Activated CD4-positive, alpha-beta T cell treated with anti-CD3 and anti-CD28 coated beads, Interleukin-2, Interleukin-6, amounts not matched to agents 100 ng/mL and 50 ng/mL, durations not matched to agents 16 hours and 8 hours (primary cell): ENCODE measurements at regions not wholly inside any gene's neighbourhood (a gene's known extent, or its start where the extent isn't known, plus 50 kb on each side); places are given as distances from the start of the nearest gene placed in this dataset.

Experiments used
- DNase-seq: peaks from one replicate; pipeline ENCODE4 v3.0.0-alpha.2; 2020

DNA sequence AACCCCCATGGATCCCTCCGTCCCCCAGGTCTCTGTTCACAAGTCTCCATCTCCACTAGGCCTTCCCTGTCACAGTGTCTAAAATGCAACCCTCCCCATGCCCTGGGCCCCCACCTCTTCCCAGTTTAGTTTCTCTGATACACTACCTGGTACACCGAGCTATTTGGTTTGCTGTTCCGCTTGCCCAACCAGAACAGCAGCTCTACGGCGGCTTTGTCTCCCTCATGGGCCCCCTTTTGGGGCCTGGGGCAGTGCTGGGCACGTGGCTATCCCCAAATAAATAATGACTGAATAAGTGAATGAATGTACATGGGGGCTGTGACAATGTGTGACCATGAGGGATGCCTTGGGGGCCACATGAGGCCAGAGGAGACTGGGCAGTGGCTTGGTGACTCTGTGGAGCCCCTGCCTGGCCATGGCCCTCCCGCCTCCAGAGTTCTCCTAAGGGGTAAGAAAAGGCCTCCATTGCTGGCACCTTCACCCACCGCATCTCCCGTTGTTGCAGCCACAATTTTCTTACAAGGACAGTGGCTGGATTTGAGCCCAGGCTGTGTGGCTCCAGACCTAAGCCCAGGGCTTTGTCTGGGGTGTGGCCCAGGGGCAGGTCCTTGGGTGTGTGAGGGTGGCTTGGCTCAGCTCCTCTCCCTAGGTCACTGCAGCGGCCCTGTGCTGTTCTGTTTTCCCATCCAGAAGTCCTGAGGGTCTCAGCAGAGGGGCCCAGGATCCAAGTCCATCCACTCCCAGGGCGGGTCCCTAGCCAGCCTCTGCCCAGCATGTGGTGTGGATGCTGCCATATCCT is 408.5 kb upstream of the SULF2 start:
- DNase-seq = no peak

DNA sequence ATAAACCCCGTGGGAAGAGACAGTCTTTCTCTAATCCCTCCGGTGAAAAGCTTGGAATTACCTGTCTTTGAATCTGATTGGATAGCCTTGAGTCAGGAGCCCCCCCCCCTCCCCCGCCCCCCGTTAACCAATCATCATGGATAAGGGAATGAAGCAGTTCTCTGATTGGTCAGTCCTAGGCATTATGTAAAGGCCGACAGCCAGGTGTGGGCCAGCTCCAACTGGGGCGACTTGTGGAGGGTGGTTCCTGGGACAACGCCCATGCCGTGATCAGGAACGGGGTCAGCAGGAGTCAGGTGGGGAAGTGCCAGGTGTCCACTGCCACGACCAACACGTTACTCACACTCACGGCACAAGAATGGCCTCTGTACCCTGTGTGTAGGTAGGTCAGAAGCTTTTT is 406.8 kb upstream of the SULF2 start:
- no peak for DNase-seq

DNA sequence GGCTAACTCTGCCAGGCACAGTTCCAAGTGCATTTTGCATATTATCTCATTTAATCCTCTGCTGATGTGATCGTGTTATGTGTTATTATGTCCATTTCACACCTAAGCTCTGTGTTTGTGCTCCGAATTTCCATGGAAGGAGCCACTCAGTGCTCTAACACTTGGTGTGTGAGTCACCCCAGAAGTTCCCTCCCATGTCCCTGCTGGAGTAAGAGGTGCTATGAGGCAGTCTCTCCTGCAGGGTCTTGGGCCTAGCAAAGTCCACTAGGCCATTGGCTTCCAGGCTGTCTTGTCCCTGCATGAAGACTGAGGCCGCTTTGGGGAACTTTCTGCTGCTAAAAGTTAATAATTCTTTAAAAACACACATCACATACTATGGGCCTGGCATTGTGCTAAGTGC is 405.9 kb upstream of the SULF2 start:
- DNase-seq = no peak

DNA sequence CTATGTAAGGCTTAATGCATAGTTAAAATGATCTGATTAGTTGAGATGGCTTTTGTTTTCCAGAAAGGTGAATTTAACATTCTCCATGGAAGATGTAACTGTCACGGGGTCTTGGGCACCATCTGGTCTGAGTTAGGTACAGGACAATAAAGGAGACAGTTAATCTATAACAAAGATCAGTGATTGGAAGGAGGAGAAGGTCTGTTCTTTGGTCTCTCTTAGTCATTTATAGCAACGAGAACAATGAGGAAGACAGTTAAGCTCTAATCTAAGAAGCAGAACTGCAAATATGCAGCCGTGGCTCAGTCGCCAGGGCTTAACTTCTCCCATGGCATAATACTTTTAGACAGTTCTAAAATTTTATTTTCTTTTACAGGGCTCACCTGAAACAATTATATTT is 405.5 kb upstream of the SULF2 start:
- no peak for DNase-seq

DNA sequence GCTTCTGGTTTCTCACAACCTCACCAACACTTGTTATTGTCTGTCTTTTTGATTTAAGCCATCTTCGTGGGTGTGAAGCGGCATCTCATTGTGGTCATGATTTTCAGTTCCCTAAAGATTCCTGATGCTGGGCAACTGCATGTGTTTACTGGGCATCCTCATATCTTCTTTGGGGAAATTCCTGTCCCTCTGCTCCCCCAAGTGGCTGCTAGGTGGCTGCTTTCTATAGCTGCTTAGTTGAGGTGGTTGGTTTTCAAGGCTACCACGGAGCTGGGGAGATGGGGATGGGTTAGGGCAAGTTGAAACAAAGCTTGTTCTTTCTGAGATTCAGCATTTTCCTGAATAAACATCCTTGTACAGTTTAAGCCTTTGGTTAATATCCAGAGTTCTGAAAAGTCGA is 403.9 kb upstream of the SULF2 start:
- no peak for DNase-seq

DNA sequence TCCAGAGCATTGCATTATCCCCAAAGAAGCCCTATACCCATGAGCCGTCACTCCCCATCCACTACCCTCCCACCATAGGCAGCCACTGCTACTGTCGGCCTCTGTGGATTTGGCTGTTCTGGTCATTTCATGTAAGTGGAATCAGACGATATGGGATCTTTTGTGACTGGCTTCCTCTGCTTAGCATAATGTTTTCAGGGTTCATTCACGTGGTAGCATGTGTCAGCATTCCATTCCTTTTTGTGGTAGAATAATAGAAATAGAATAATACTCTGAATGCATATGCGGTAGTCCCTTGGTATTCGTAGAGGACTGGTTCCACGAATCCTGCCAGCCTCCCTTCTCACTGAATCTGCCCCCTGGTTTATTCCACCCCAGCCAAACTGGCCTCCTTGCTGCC is 402.6 kb upstream of the SULF2 start:
- DNase-seq = no peak

DNA sequence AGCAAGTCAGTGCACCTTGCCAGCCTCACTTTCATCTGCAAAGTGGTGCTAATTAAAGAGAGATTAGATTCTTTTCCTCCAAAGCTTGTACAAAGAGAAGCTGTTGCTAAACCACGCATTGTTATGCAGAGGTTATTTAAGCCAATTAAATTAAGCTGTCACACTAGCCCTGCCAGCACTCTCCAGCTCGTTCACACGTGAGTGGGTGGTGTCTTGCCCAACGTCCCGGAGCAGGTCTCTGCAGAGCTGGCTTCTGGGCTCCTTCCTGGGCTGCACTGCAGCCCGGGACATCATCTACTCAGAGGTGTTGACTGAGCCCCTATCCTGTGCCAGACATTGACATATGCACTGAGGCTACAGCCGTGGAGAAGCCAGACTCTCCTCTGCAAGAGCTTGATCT is 401.6 kb upstream of the SULF2 start:
- no peak for DNase-seq

DNA sequence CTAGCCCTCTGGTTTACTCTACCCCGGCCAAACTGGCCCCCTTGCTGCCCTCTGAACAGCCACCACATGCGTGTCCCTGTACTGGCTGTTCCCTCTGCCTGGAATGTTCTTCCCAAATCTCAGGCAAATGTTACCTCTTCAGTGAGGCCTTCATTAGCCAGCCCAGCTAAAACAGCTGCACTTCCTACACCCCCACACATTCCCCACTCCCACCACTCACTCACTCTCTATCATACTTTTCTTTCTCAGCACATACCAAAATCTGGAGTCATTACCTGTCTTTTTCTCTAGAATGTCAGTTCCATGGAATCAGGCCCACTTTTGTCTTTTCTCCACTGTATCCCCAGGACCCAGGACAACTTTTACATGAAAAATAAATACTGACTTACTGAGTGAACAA is 401.2 kb upstream of the SULF2 start:
- DNase-seq = no peak

DNA sequence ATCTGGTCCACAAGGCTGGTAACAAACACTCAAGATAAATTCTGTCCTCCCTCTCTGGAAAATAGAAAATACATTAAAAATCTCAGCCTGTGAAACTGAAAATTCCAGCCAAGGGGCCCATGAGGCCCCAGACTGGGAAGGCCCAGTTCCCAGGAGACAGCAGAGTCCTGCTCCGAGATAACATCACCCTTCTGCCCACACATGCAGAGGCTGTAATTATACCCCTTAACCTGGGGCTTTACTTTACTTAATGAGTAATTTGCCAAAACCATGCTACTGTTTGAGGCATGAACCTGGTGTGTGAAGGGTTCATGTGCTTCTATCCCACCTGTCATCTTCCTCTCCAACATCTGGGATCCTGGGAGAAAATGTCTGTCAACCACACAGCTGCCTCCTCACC is 398.9 kb upstream of the SULF2 start:
- no peak for DNase-seq

DNA sequence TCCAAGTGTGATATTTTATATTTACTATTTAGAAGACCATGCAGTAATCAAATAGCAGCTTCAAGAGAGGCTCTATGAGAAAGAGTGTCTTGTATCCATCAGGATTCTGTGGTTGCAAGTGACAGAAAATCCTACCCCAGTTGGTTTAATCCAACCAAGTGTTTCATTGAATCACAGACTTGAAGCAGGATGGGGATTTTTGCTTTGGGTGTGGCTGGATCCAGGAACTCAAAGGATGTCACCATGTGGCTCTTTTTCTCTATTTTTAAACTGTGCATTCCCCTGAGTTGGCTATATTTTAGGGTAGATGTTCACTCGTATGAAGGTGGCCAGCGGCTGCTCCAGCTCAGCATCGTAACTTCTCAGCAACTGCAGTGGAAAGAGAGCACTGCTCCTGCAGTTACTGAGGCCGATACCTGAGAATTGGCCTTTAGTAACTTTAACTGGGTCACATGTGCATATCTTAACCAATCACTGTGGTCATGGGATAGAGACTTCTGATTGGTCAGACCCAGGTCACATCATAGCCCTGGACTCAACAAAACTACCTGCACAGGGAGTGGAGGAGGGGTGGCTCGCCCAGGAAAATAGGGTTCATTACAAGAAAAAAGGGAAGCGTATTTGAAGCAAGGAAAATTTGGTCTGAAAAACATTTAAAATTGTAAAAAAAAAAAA is 396.1 kb upstream of the SULF2 start:
- DNase-seq = no peak

DNA sequence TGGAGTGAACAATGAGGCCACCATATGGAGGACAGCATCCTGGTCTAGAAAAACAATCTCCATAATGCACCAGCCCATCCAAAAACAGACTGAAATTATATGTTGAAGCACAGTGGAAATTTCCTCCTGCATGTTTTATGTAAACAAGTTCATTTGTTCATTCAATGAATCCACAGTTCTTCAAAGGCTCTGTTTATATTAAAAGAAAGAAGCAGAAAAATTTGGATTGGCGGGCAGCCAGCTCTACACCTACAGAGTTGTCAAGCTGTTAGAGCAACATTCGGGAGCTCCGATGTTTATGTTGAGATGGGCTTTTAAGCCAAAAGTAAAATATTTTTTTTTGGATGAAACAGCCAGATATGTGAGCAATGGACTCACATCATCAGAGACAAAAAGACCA is 395.3 kb upstream of the SULF2 start:
- no peak for DNase-seq

DNA sequence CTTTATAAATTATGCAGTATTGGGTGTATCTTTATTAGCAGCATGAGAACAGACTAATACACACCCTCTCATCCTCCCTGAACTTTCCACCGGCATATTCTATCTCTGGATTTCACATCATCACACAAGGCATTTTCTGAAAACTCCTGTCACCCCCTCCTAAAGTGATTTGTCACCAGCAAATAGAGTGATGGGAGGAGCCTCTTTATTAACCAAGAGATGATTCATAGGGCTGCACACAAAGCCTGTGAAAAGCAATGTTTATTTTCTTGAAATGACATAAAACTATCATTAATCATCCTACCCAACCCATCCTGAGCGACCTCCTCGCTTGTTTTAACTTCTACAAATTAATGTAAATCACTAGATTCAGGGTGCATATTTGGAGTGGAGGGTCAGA is 394.7 kb upstream of the SULF2 start:
- no peak for DNase-seq

DNA sequence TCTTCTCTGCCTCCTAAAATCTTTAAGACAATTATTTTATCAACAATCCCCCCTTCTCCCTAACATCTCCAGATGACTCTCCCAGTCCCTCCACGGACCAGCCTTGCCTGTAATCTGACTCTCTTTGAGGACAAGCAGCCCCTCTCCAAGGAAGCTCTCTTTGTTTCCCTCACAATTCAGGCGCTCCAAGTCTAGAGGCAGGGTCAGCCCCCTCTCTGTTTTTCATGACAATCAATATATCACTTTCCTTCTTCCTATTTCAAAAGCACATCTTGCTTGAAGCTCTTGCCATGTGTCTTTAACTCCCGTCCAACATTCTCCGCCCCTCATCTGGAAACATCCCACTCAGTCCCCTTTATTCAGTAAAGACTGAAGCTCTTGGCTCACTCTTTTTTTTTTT is 393.4 kb upstream of the SULF2 start:
- no peak for DNase-seq

DNA sequence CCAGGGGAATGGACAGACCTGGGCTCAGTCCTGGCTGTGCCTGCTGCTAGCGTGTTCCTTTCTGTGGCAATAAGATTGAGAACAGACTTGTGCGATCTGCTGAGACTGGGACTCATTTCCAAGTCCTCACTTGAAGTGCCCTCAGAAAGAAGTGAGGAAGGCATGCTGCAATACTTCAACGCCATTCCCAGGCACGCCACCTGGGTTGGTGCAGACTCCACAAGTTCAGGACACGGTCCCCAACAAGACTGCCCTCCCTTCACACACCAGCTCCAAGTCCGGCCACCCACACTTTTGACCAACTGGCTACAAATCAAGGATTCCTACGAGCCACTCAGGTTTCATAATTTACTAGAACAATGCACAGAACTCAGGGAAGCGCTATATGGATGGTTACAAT is 391.8 kb upstream of the SULF2 start:
- DNase-seq = no peak

DNA sequence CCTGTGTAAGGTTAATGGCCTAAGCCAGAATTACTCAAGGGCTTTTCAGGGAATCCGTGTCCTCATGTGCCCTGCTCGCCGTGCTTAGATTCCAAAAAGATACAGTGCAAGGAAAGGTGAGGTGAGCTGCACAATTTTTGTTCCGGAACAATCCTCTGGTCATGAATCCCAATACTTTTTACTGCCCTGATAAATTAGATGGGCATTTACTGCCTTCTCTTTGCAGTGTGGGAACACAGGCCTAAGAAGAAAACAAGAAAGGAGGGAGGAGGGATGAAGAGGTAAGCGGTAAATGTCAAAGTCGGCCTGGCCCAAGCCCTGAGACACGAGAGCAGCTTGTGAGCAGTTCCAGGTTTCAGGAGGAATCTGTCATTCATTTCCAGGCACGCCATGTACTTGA is 390.9 kb upstream of the SULF2 start:
- DNase-seq = no peak

DNA sequence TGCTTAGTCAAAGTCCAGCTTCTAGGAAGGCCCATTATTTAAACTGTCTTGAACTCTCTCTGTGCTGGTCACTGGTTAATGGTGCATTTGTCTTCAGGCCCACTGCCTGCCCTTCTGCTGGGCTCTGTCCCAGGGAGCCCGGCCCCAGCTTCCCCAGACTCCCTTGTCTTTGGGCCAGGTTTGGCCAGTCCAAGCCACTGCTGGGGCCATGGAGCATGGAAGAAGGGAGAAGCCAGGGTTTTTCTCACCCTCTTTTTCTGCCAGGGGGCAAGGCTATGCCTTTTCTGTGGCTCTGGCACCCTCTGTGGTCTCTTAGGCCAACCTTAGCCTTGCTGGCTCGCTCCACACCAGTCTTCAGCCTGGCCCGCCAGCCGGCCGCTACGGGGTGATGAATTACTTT is 390.0 kb upstream of the SULF2 start:
- no peak for DNase-seq

DNA sequence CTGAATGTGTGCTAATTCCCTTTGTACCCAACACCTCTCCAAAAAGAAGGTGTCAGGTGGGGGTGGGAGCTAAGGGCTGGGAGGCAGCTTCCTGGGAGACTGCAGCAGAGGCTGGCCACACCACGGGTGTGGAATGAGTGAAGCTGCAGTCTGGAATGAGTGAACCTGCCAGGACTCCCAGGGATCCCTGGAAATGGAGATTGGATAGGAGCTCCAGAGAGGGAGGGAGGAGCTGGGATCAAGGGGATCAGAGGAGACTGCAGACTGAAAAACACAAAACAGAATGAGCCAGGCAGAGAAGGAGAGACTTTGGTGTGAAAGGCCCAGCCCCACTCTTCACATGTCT is 387.0 kb upstream of the SULF2 start:
- no peak for DNase-seq

DNA sequence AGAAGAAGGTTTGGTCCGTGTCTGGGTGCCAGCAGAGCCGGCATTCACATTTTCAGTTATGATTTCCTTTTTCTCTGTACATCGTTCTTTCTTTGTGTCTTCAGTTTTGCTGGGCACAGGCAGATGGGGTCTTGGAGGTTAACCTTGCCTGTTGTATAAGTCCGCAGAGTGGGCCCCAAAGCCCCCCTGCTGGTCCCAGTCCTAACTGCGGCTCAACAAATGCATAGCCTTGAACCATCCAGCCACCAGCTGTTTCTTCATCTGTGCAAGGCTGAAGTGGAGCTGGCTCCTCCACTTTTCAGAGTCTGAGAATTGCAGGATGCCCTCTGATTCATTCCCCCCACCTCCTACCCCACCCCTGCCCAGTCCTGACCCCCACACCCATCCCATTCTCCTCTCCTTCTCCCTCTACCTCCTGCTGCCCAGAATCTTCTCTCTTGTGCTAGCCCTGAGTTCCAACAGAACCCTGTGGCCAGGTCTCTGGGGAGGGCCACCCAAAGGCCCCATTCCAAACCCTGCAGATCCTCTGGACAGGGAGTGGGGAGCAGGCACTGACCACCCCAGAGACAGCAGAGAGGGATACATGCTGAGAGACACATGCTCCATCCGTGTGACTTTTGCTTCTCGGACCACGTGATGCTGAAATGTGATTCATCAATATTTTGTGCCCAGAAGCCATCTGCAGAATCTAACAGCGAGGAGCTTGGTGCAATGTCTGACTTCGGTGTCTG is 386.5 kb upstream of the SULF2 start:
- DNase-seq = no peak

DNA sequence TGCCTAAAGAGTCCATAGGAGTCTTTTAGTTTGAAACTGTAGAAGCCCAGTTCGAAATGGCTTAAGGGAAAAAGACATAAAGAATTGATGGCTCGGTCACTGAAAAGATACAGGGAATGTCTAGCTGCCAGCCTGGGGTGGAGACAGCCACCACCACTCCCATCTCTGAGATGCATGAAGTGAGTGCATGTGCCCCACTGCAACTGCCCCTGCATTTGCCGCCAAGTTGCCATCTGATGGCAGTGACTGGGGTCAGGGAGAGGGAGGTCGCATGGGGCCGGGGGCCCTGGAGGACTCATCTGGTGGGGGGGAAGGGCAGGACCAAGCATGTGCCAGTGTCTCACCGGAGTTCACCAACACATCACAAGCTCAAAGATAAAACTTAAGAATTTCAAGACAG is 385.8 kb upstream of the SULF2 start:
- no peak for DNase-seq

DNA sequence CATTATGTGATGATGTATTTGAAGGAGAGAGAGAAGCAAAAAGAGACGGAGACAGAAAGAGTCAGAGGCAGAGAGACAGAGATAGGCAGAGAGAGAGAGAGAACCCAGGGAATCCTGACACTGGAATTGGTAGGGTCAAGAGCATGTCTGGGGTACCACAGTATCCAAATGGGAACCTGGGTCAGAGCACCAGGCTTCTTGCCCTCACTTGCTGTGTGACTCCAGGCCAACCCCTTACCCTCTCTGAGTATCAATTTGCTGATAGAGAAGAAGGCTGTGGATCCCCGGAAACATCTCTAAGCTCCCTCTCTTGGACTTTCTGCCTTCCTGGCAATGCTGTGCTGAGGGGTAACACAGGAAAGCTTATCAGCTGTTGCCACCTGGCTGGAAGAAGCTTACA is 385.3 kb upstream of the SULF2 start:
- DNase-seq = no peak

DNA sequence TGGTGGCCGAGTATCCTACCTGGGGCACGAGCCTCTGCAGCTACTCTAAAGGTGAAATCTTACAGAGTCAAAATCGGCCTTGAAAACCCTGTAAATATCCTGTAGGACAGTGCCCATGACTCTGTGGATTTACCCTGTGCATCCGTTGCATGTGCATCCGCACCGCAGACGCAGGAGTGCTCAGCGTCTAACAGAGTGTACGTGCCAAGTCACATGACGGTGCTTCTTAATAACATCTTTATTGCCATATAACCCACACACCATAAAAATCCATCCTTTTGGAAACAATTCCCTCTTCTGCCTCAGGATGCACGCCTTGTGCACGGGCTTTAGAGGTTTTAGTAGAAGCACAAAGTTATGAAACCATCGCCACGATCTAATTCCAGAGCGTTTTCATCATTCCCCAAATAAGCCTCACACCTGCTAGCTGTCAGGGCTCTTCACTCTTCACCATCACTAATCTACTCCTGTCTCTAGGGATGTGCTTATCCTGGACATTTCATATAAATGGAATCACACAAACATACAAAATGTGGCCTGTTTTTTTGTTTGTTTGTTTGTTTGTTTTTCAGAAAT is 384.5 kb upstream of the SULF2 start:
- DNase-seq = no peak

DNA sequence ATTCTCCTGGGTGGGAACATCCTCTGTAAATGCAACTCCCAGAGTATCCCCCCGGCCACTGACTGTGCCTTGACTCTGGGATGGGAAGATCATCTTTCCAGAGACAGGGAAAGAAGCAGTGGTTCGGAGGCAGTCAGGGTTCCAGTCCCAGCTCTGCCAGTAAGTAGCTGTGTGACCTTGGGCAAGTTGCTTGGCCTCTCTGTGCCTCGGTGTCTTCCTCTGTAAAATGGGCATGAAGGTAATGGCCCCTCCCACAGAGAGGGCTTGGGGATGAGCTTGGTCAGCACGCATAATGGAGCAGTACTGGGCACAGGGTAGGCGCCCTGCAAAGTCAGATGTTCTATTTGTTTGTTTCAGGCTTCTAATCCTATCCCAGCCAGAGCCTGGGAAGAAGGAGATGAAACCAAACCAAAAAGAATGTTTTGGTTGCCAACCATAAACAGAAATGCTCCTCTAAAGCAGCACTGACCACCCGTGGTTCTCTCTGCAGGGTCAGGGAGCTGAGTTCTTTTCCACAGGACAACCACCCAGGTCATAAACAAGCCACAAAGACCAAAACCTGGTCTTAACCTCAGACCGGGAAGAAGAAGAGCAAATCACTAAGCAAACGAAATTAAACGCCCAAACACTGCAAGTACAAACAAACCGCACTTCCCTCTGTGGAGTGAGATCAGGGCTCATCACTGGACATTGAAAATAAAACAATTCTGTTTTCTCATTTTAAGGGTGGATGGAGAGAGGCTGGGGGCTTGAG is 381.0 kb upstream of the SULF2 start:
- no peak for DNase-seq

DNA sequence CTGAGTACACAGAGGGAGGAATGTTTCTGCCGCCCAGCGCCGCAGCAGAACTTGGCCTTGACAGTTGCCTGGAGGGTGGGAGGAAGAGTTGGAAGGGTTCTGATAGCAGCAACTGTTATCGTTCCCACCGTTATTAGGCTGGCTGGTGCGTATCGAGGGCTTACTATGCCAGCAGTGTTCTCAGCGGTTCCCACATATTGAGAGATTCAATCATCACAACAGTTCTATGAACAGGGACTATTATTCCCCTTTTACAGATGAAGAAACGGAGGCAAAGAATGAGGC is 380.1 kb upstream of the SULF2 start:
- no peak for DNase-seq
